Spinal cord (tissue), 9 donors: ENCODE measurements at regions not wholly inside any gene's neighbourhood (a gene's known extent, or its start where the extent isn't known, plus 50 kb on each side); places are given as distances from the start of the nearest gene placed in this dataset.

Experiments used
- DNase-seq, 6 donors: peaks; one replicate each; pipeline versions ENCODE4 v3.0.0 to v3.0.0-alpha.2; 2013 to 2015; ENCODE audit warnings: low spot score in 6 of 6, low read depth in 4 of 6
- H3K27ac ChIP-seq: one replicate; pipeline ENCODE4 v1.5.1; 2013; ENCODE audit warnings: low read depth, low read length, control low read depth
- H3K27me3 ChIP-seq: one replicate; pipeline ENCODE4 v1.6.1; 2013; ENCODE audit warnings: low read length; ENCODE audit not compliant: control insufficient read depth, insufficient read depth
- H3K36me3 ChIP-seq: one replicate; pipeline ENCODE4 v1.6.1; 2013; ENCODE audit warnings: low read length; ENCODE audit not compliant: control insufficient read depth, insufficient read depth
- H3K4me1 ChIP-seq: one replicate; pipeline ENCODE4 v1.6.1; 2013; ENCODE audit warnings: low read length; ENCODE audit not compliant: control insufficient read depth, insufficient read depth
- H3K4me3 ChIP-seq: one replicate; pipeline ENCODE4 v1.5.1; 2013; ENCODE audit warnings: low read depth, low read length, control low read depth
- H3K9me3 ChIP-seq: one replicate; pipeline ENCODE4 v1.6.1; 2013; ENCODE audit warnings: low read length; ENCODE audit not compliant: control insufficient read depth, insufficient read depth
- WGBS: methylation state at CpG from one replicate; pipeline ENCODE4 v1.1.5; 2013; ENCODE audit warnings: missing lambda C conversion rate; ENCODE audit not compliant: insufficient coverage; 5-methylcytosine and 5-hydroxymethylcytosine counted together
- donor health status: healthy.

DNA sequence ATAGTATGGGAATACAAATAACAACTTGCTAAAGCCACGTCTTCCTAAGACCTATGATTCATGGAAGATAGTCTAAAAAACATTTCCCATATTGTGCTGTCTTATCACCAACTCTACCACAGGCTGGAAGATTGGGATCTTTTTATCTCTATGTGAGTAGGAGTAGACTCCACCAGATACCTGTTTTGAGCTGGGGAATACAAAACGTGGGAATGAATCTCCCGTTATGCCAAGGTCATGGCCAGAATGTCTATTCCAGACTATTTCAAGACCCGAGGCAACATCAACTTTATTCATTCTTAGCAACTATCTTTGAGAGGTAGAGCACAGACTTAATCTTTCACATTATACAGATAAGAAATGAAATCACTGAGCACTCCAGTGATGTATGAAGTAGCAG is 2350.9 kb upstream of the WWC1 start:
- Histone ChIP-seq H3K4me3 (no peak overlapping the region), H3K36me3 (no peaks in the 10 kb centered on the region), H3K4me1 (no peaks in the 10 kb centered on the region), H3K27me3 (no peaks in the 10 kb centered on the region), H3K27ac (no peak overlapping the region), H3K9me3 (no peaks in the 10 kb centered on the region)
- DNase-seq: no peak
- WGBS: no CpG with 5 or more reads among the region's 4 CpGs

DNA sequence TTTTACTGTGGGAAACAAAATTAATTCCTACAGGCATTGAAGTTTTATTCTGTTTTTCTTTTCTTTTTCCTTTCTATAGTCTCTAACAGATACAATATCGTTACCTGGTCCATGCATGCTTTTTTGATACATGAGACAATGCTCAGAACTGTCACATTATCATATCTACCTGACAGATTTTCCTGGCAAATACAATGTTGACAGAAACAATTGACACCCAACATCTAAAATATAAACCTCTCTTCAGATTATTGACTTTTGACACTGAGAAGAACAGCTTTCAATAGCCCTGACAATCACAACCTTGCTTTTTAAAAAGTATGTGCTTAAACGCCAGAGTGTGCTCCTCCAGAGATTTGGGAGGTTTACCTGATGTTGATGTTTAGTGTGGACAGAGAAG is 2334.6 kb upstream of the WWC1 start:
- no peak for DNase-seq
- Histone ChIP-seq H3K36me3 (no peaks in the 10 kb centered on the region), H3K9me3 (peaks cover 2% of the 10 kb centered on the region), H3K27me3 (no peaks in the 10 kb centered on the region), H3K27ac (no peak overlapping the region), H3K4me1 (no peaks in the 10 kb centered on the region), H3K4me3 (no peak overlapping the region)
- WGBS: 100% methylated on average over 1 of the region's 2 CpGs

DNA sequence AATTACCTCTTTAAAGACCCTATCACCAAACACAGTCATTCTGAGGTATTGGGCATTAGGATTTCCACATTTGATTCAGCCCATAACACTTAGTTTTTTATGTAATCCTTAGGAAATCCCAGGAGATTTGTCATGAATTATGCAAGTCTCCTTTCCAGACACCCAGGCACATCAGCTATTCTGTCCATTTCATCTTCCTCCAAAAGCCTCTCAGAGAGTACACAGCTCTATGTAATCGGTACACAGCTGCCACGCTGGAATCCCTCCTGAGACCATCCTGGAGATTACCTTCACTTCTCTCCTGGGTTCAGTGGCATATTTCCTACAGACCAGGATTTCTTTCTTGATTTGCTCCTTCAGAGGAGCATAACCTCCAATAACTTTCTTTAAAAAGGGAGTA is 2309.8 kb upstream of the WWC1 start:
- H3K27ac ChIP-seq: no peak overlapping the region
- no peak for DNase-seq
- H3K4me1 ChIP-seq: no peaks in the 10 kb centered on the region
- no peak overlapping the region for H3K4me3 ChIP-seq
- no peaks in the 10 kb centered on the region for H3K27me3 ChIP-seq
- no peaks in the 10 kb centered on the region for H3K36me3 ChIP-seq
- 80% methylated on average over 2 of the region's 2 CpGs for WGBS
- no peaks in the 10 kb centered on the region for H3K9me3 ChIP-seq

DNA sequence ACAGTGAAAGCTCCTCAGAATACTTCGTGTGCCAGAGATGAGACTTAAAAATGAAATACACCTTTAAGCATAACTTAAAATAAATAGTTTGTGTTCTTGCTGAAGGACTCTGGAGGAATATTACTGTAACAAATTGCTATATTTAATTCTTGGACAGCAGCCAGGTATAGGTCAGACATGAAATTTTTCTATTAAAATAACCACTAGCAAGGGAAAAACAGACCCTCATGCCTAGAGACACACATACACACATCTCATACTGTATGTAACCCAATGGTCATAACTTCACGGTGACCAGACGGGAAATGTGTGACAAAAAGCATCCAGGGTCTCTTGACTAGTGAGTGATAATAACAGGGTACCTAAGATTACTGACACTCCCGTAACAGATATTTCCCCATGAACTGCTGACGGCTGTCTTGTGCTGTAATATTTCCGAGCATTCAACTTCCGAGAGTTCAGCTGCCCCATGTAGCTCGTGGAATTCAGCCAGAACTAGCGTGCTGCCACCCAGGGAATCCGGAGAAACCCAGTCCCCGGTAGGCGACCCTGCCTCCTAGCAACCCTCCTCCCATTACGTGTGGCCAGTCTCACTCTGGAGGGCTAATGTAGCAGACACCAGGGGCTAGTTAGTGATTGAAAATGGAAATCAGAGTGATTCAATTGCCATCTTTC is 2295.1 kb upstream of the WWC1 start:
- Histone ChIP-seq H3K4me1 (no peaks in the 10 kb centered on the region), H3K9me3 (no peaks in the 10 kb centered on the region), H3K27ac (no peak overlapping the region), H3K4me3 (no peak overlapping the region), H3K36me3 (no peaks in the 10 kb centered on the region), H3K27me3 (no peaks in the 10 kb centered on the region)
- peak in 4 of 6 donors; percentile 23 to 71 (median 46) for DNase-seq
- WGBS: 9% methylated on average over 6 of the region's 13 CpGs

DNA sequence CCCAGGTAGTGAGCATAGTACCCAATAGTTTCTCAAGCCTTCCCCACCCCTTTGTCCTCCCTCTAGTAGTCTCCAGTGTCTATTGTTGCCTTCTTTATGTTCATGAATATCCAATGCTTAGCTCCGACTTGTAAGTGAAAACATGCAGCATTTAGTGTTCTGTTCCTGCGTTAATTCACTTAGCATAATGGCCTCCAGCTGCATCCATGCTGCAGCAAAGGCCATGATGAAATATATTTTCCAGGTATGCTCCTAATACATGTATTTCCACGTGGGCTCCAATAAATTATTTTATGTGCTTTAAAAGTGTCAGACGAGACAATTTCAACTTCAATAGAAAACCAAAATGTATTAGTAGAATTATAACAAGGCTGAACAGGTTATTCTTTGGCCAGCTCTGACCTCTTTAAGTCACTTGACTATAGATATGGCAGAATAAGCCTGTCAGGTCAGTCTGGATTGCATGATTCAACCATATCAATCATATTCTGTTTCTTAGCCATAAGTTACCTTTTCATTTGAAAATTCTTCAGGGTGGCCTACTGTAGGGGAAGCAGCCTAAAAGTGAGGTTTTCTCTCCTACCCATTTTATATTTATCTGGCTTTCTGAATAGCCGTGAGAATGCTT is 2291.6 kb upstream of the WWC1 start:
- WGBS: 75% methylated on average over 1 of the region's 5 CpGs
- DNase-seq: no peak
- H3K36me3 ChIP-seq: no peaks in the 10 kb centered on the region
- H3K9me3 ChIP-seq: no peaks in the 10 kb centered on the region
- no peaks in the 10 kb centered on the region for H3K27me3 ChIP-seq
- H3K27ac ChIP-seq: no peak overlapping the region
- H3K4me1 ChIP-seq: no peaks in the 10 kb centered on the region
- H3K4me3 ChIP-seq: no peak overlapping the region

DNA sequence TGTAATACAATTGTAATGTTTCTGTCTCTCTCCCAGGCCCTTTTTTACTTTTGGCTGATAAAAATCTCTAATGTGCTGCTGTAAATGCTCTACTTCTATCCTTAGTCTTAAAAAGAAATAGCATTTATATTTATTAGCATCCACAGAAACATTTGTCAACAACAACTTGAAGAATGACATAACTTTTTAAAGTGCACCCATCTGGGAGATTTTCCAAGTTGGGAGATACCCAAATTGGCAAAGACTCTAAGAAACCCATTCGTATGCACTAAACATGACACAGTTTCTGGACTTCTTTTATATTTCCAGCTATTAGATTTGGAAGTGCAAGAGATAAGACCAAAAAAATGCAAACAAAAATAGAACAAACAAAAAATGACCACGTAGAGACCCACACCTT is 2287.4 kb upstream of the WWC1 start:
- no CpG with 5 or more reads among the region's 2 CpGs for WGBS
- peak in 5 of 6 donors; percentile 22 to 77 (median 35) for DNase-seq

DNA sequence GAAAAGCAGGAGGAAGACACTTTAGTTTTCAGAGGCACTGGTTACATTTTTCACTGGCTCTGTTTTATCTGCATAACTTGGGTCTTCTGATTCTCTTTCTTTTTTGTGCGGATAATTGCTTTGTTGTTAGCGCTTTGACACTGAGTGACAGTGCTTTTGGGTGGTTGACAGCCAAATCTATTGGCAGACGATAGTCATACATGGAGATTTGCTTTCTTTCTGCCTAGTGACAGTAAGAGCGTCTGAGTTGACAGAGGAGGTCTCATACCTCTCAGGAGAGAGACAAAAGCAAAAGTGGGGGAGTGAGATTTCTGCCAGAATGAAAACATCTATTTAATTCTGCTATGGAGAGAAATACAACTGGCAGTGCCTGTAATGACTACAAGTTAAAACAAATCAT is 2278.0 kb upstream of the WWC1 start:
- peak in 2 of 6 donors; percentile 32 to 62 for DNase-seq
- 0% methylated on average over 1 of the region's 4 CpGs for WGBS
- Histone ChIP-seq H3K36me3 (no peaks in the 10 kb centered on the region), H3K4me1 (no peaks in the 10 kb centered on the region), H3K9me3 (no peaks in the 10 kb centered on the region), H3K27me3 (no peaks in the 10 kb centered on the region), H3K4me3 (no peak overlapping the region), H3K27ac (no peak overlapping the region)

More for the DNA sequence above, 2287.4 kb upstream of the WWC1 start:
- H3K27ac ChIP-seq: no peak overlapping the region
- no peaks in the 10 kb centered on the region for H3K4me1 ChIP-seq
- H3K27me3 ChIP-seq: no peaks in the 10 kb centered on the region
- H3K36me3 ChIP-seq: no peaks in the 10 kb centered on the region
- no peaks in the 10 kb centered on the region for H3K9me3 ChIP-seq
- no peak overlapping the region for H3K4me3 ChIP-seq

DNA sequence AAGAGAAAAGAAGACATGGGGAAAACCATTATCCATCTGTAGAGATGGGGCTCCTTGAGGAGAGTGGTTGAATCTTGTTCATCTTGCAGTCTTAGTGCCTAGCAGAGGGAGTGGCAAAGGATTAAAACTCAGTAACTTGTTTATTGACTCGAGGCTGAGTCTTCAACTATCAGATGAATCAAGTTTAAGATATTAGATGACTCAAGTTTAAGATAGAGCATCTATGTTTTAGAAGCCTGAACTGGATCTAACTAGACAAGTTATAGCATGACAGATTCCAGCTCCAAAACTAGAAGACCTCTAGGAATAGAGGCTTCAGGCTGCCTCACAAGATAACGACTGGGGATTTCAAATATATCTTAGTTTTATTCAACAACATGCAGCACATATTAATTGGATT is 2277.2 kb upstream of the WWC1 start:
- Histone ChIP-seq H3K27ac (no peak overlapping the region), H3K9me3 (no peaks in the 10 kb centered on the region), H3K27me3 (no peaks in the 10 kb centered on the region), H3K4me3 (no peak overlapping the region), H3K36me3 (no peaks in the 10 kb centered on the region), H3K4me1 (no peaks in the 10 kb centered on the region)
- no CpG with 5 or more reads among the region's 2 CpGs for WGBS
- no peak for DNase-seq

DNA sequence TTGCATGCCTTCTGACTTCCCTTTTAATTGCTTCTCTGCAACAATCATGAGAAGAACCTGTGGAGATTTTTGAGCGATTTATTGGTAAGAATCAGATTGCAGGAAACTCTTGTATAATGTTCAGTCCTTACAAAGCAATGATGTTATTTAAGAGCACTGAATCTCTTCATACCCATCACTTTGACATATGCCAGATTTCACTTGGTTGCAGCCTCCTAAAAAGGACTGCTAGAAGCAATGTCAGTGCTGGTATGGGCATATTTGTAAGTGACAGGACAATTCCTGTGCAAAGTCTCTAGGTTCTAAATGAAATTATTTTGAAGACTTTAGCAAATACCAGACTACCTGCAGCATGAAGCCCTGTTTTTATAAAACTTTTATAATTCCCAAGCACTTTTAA is 2272.7 kb upstream of the WWC1 start:
- Histone ChIP-seq H3K36me3 (no peaks in the 10 kb centered on the region), H3K27ac (no peak overlapping the region), H3K9me3 (no peaks in the 10 kb centered on the region), H3K4me3 (no peak overlapping the region), H3K4me1 (no peaks in the 10 kb centered on the region), H3K27me3 (no peaks in the 10 kb centered on the region)
- DNase-seq: no peak
- no CpG with 5 or more reads among the region's 1 CpG for WGBS

DNA sequence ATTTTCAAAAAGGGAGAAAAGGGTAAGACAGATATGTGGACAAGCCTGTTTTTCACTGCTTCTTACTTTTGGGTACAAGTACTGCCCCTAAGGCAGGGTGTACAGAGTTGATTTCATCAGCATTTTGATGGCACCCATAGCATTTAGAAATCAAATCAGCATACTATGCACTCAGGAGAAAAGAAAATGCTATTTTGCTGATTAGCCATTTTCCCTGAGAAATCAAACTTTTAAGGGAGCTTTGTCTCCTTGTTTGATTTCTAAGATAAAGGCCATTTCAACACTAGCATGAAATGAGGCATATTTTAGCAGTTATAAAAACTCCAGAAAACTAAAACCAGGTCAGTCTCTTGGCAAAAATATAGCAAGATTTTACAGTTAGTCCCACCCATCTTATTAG is 2269.4 kb upstream of the WWC1 start:
- no peak for DNase-seq
- H3K4me3 ChIP-seq: no peak overlapping the region
- no peak overlapping the region for H3K27ac ChIP-seq
- H3K4me1 ChIP-seq: no peaks in the 10 kb centered on the region
- H3K9me3 ChIP-seq: no peaks in the 10 kb centered on the region
- H3K36me3 ChIP-seq: no peaks in the 10 kb centered on the region
- no peaks in the 10 kb centered on the region for H3K27me3 ChIP-seq
